GM12892 (cell line): ENCODE measurements at regions not wholly inside any gene's neighbourhood (a gene's known extent, or its start where the extent isn't known, plus 50 kb on each side); places are given as distances from the start of the nearest gene placed in this dataset.
"Not testable (repeated sequence)": the region's sequence is repeated elsewhere in the genome, so short reads cannot be mapped to it uniquely, and the experiment has no call there.

Source experiments
- DNase-seq: peaks from one replicate; pipeline ENCODE4 v3.0.0; 2011; ENCODE audit not compliant: insufficient read length
- FAIRE-seq: peaks from 2 replicates; lab custom pipeline; 2011; peaks lifted over from hg19 to GRCh38; lab: Jason Lieb, UNC
- POLR2A ChIP-seq: IDR thresholded peaks from 2 replicates; pipeline ENCODE4 v1.6.1; 2011; ENCODE audit warnings: low read depth, low read length, control low read depth
- POLR2AphosphoS5 ChIP-seq: IDR thresholded peaks from 2 replicates; pipeline ENCODE4 v1.6.1; 2011; ENCODE audit warnings: low read depth, low read length, control low read depth
- TAF1 ChIP-seq: IDR thresholded peaks from 2 replicates; pipeline ENCODE4 v1.6.1; 2011; ENCODE audit warnings: low read depth, mild to moderate bottlenecking, control low read depth, low read length, borderline replicate concordance

DNA sequence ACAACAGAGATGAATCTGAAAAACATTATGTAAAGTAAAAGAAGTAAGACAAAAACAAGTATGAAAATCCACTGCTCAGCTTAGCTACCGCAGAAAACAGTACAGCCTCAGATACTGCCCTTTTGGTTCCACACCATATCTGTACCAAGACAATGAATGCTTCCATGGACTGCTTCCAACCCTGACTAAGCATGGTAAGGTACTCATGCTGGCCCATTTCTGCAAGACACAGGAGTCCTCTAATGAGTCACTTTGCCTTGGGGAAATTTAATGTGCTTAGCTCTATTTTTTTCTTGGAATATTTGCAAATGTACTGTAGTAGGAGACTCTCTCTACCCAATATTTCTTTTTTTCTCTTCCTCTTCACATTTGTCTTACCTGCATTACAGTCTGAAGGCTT lies 931.7 kb upstream of the HS3ST1 start:
- DNase-seq: no peak
- no peak for FAIRE-seq
- no peak for TF ChIP-seq POLR2AphosphoS5
- no peak for TF ChIP-seq POLR2A
- no peak for TF ChIP-seq TAF1

DNA sequence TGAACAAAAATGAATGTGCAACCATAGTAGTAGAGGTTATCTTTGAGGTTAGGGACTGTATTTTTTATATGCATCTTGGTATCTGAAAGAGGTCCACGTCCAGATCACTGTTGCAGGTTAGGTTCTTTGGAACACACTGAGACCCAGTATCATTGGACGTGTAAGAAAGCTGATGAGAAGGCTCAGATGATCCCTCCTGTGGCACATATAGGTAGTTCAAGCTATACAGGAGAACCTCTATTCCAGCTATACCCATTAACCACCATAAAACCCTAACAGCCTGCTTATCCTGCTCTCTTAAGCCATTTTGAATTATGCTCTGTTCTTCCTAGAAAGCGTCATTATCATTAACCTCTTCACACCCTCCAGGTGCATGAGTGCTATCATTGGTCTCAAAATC lies 930.7 kb upstream of the HS3ST1 start:
- DNase-seq (no peak), FAIRE-seq (no peak)
- no peak for TF ChIP-seq TAF1
- TF ChIP-seq POLR2A: no peak
- TF ChIP-seq POLR2AphosphoS5: no peak

DNA sequence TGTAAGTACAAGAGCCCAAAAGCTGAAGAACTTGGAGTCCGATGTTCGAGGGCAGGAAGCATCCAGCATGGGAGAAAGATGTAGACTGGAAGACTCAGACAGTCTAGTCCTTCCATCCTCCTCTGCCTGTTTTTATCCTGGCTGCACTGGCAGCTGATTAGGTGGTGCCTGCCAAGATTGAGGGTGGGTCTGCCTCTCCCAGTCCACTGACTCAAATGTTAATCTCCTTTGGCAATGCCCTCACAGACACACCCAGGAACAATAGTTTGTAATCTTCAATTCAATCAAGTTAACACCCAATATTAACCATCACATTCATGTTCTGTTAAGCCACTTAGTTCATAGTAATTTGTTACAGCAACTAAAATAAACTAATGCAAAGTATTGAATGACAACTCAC lies 904.4 kb upstream of the HS3ST1 start:
- FAIRE-seq, DNase-seq: not testable (repeated sequence)

DNA sequence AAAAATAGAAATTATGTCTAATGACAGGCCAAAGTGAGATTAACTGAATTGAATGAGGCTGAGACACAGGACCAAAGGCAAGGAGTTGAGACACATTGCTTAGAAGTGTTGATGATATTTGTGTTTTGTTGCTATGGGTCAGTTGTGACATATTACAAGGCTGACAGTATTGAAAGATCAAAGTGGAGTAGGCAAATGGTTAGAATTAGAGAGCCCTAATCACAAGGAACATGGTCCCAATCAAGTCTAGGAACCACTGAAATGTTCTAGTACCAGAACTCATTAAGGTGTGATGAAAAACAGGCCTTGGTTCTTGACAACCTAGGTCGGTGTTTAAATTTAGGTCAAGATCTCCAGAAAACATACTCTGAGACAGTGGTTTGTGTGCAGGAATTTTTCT lies 896.3 kb upstream of the HS3ST1 start:
- no peak for TF ChIP-seq POLR2A
- no peak for TF ChIP-seq TAF1
- no peak for TF ChIP-seq POLR2AphosphoS5
- DNase-seq (no peak), FAIRE-seq (no peak)

DNA sequence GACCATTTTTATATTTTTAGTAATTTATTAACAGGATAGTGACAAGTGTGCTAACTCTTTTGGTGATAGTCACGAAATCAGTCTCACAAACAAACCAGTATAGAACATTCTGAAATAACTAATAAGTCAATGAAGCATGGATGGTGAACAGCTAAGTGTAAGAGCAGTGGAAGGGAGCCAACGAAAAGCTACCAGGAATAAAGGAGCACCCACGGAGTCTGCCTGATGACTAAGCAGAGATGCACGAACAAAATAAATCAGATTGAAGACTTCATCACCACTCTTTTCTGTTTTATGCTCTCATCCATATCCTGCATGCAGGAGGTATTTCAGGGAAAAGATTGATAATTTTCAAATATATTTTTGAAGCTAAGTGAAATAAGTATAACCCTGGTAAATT lies 891.1 kb upstream of the HS3ST1 start:
- no peak for FAIRE-seq
- TF ChIP-seq TAF1 (no peak), POLR2AphosphoS5 (no peak), POLR2A (no peak)
- DNase-seq: no peak

DNA sequence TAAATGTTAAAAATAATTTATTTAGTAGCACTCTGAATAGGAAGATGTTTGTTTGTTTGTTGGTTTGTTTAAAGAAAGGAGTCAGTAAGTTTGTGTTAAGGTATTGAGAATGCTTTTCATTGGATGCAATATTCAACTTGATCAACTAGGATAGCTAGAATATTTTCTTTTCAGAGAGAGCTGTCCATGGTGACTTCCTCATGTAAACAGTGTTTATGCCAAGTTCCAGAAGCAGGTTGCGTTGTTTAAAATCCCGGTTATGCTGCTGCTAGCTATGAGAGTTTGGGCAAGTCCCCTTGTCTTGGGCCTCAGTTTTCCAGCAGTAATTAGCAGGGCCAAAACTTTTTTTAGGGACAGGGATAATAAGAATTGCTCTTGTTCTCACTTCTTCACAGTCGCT lies 876.2 kb upstream of the HS3ST1 start:
- FAIRE-seq (no peak), DNase-seq (no peak)
- TF ChIP-seq POLR2A: no peak
- no peak for TF ChIP-seq TAF1
- no peak for TF ChIP-seq POLR2AphosphoS5

DNA sequence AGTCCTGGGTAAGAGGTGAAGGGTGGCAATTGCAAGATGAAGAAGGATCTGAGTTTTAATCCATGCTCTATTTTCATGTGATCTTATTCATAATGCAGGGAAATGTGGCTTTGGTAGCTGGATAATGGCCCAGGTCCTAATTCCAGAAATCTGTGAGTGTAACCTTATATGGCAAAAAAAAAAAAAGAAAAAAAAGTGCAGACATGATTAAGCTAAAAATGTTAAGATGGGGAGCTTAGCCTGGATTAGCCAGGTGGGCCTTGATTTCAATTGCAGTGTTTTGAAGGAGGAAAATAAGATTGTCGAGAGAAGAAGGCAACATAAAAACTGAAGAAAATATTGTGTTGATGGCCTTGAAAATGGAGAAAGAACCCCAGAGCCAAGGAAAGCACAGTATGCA lies 867.7 kb upstream of the HS3ST1 start:
- DNase-seq (no peak), FAIRE-seq (no peak)
- no peak for TF ChIP-seq TAF1
- TF ChIP-seq POLR2AphosphoS5: no peak
- TF ChIP-seq POLR2A: no peak

DNA sequence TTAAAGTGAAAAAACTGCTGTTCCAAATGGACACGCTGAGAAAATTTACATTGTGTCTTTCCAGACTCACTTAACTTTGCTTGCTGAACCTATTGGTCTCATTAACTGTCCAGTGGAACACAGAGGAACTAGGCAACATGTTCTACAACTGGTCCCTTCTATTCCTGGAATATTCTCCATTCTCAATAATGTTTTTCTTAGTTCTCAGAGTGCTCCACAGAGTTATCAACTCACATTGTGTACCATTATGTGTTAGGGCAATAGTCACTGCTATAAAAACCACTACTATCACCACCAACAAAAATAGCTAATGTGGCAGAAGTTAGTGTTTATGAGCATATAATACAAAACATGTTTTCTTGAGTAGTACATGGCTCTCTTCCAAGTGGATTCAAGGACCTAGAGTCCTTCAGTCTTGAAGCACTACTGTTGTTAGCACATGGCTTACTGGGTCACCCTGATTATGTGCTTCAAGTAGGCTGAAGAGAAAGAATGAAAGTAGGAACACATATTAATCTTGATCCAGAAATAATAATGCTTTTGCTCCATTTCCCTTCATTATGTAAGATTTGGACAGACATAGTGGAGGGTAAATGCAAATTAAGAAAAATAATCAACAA lies 865.3 kb upstream of the HS3ST1 start:
- FAIRE-seq (no peak), DNase-seq (no peak)
- TF ChIP-seq TAF1 (no peak), POLR2A (no peak), POLR2AphosphoS5 (no peak)

DNA sequence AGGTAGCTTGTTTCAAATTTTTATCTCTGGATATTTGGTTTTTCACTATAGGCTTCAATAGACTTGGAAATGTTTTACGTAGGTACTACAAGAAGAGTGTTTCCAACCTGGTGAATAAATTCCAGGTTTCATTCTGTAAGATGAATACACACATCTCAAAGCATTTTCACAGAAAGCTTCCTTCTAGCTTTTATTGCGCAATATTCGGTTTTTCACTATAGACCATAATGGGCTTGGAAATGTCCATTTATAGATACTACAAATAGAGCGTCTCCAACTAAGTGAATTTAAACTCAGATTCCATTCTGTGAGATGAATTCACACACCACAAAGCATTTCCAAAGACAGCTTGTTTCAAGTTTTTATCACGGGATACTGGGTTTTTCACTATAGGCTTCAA lies 857.7 kb upstream of the HS3ST1 start:
- no peak for DNase-seq
- TF ChIP-seq POLR2AphosphoS5: no peak
- no peak for TF ChIP-seq POLR2A
- TF ChIP-seq TAF1: no peak
- no peak for FAIRE-seq

DNA sequence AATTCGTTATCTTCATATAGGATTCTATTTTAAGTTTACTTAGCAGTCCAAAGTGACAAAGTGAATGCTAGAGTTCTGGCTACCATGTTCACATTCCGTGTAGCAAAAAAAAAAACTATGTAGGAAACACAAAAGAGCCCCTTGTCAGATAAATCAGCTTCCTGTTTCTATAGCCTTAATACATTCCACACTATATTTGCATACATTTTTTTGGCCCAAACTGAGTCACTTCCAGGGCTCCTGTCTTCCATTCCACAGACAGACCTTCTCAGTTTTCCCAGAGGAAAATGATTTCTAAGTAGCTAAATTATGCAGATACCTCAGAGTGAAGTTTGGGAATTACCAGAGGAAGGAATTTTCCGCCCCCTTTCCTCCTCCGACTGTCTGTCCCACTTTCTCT lies 841.9 kb upstream of the HS3ST1 start:
- FAIRE-seq (no peak), DNase-seq (no peak)
- TF ChIP-seq POLR2AphosphoS5 (no peak), POLR2A (no peak), TAF1 (no peak)

DNA sequence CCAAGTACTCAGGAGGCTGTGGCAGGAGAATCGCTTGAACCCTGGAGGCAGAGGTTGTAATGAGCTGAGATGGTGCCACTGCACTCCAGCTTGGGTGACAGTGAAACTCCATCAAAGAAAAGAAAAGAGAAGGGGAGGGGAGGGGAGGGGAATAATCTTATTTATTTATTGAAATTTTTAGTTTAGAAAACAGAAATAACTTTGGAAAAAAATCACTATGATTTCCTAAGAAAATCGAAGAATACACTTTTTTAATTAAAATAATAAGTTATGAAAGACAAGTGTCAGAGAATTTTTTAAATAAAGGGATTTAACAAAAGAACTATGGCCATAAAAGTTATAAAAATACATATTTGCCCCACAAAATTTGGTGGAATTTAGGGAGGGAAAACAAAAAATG lies 836.9 kb upstream of the HS3ST1 start:
- no peak for FAIRE-seq
- TF ChIP-seq POLR2A (no peak), POLR2AphosphoS5 (no peak), TAF1 (no peak)

DNA sequence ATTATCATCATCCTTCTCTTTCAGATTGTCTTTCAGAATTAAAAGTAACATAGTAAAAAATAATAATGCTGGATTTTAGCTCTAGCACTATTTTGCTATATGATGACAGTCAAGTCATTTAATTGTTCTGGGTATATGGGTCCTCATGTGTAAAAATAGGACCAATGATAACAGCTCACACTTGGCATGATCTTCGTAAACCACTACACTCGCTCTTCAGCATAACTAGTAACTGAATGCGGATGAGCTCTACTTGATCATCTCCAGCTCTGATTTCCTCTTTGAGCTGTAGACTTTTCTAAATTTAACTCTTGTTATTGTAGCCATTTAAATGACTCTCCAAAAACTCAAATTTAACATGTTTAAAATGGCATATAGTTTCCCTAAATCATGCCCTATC lies 831.8 kb upstream of the HS3ST1 start:
- TF ChIP-seq POLR2A: no peak
- TF ChIP-seq TAF1: no peak
- TF ChIP-seq POLR2AphosphoS5: no peak
- DNase-seq: no peak
- no peak for FAIRE-seq

More for the DNA sequence above, 836.9 kb upstream of the HS3ST1 start:
- no peak for DNase-seq

DNA sequence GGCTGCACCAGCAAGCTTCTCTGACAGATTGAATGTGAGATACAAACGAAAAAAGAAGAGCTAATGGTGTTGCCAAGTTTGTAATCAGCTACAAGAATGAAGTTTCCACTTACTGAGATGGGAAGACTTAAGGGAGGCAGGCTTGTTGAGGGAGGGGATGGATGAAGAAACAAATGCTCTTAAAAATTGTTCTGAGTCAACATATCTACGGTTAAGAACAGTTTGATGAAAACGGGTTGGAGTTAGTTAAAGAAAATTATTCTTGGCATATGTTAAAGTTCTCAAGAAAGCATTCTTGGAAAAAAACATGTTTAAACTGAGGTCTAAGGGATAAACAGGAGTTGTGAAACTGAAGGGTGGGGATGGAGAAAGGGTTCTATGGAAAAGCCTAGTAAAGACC lies 816.3 kb upstream of the HS3ST1 start:
- TF ChIP-seq POLR2AphosphoS5: no peak
- no peak for TF ChIP-seq POLR2A
- no peak for TF ChIP-seq TAF1
- FAIRE-seq (no peak), DNase-seq (no peak)
